PC-3 (cell line): ENCODE measurements at regions not wholly inside any gene's neighbourhood (a gene's known extent, or its start where the extent isn't known, plus 50 kb on each side); places are given as distances from the start of the nearest gene placed in this dataset.

Experiments
- ATAC-seq: fragments of 200-7000 bp; cut with Tn5 transposase; 2 replicates; pipeline ENCODE4 v1.9.1; 2020; ENCODE audit warnings: mild to moderate bottlenecking, moderate library complexity
- BruUV-seq: library from RNA; stranded (reverse); fragments of 400-500 nt; replicated peaks from 2 replicates; lab custom pipeline; 2021; lab: Mats Ljungman, UMichigan
- CTCF ChIA-PET: fragments of 300-600 bp; sonication (Branson Sonifier 250); formaldehyde crosslinking; loops from one replicate; lab custom pipeline; 2022; ENCODE audit warnings: antibody characterized with exemption; lab: Charles Lee
- POLR2A ChIA-PET: fragments of 300-600 bp; sonication (Branson Sonifier 250); formaldehyde crosslinking; loops from one replicate; lab custom pipeline; 2022; ENCODE audit warnings: antibody characterized with exemption; ENCODE audit not compliant: unreplicated experiment; lab: Charles Lee
- DNase-seq: peaks from one replicate; pipeline ENCODE4 v3.0.0-alpha.2; 2015
- H2AFZ ChIP-seq: fragments of 300-600 bp; sonication (generic); 2 replicates; pipeline ENCODE4 v1.6.0; 2016; ENCODE audit warnings: antibody characterized with exemption, low read length
- H3F3A ChIP-seq: fragments of 300-600 bp; sonication (generic); one replicate; pipeline ENCODE4 v1.6.0; 2017; ENCODE audit warnings: antibody characterized with exemption, low read length, control low read depth, mild to moderate bottlenecking; ENCODE audit not compliant: unreplicated experiment
- H3K27ac ChIP-seq: fragments of 300-600 bp; sonication (generic); 2 replicates; pipeline ENCODE4 v1.5.1; 2016; ENCODE audit warnings: mild to moderate bottlenecking, low read length
- H3K27me3 ChIP-seq: fragments of 300-600 bp; sonication (generic); 2 replicates; pipeline ENCODE4 v1.6.1; 2016; ENCODE audit warnings: low read length, mixed read lengths
- H3K36me3 ChIP-seq: fragments of 300-600 bp; sonication (generic); 2 replicates; pipeline ENCODE4 v1.6.1; 2016; ENCODE audit warnings: low read depth, mixed run types, low read length, mixed read lengths
- H3K4me1 ChIP-seq: fragments of 300-600 bp; sonication (generic); 2 replicates; pipeline ENCODE4 v1.5.1; 2016; ENCODE audit warnings: low read length; ENCODE audit not compliant: insufficient read depth
- H3K4me2 ChIP-seq: fragments of 300-600 bp; sonication (generic); 2 replicates; pipeline ENCODE4 v1.6.0; 2016; ENCODE audit warnings: low read length
- H3K4me3 ChIP-seq: fragments of 300-600 bp; sonication (generic); 2 replicates; pipeline ENCODE4 v1.5.1; 2016; ENCODE audit warnings: mild to moderate bottlenecking, low read length, mixed read lengths
- H3K79me2 ChIP-seq: fragments of 300-600 bp; sonication (generic); 2 replicates; pipeline ENCODE4 v1.6.1; 2017; ENCODE audit warnings: low read length, mixed read lengths
- H3K9ac ChIP-seq: fragments of 300-600 bp; sonication (generic); 2 replicates; pipeline ENCODE4 v1.6.0; 2016; ENCODE audit warnings: mild to moderate bottlenecking, low read length
- H3K9me2 ChIP-seq: fragments of 300-600 bp; sonication (generic); replicated peaks from 2 replicates; pipeline ENCODE4 v1.6.1; 2016; ENCODE audit warnings: mixed run types, low read length, mixed read lengths
- H3K9me3 ChIP-seq: fragments of 300-600 bp; sonication (generic); 2 replicates; pipeline ENCODE4 v1.6.1; 2016; ENCODE audit warnings: low read length, mixed read lengths
- H4K20me1 ChIP-seq: fragments of 300-600 bp; sonication (generic); 2 replicates; pipeline ENCODE4 v1.6.1; 2016; ENCODE audit warnings: low read length, mixed read lengths
- EZH2 ChIP-seq: fragments of 300-600 bp; sonication (generic); IDR thresholded peaks from one replicate; pipeline ENCODE4 v1.6.1; 2017; ENCODE audit warnings: antibody characterized with exemption, mild to moderate bottlenecking, low read length; ENCODE audit not compliant: unreplicated experiment
- EZH2phosphoT487 ChIP-seq: fragments of 300-600 bp; sonication (generic); IDR thresholded peaks from 2 replicates; pipeline ENCODE4 v1.6.1; 2018; ENCODE audit warnings: mild to moderate bottlenecking, antibody characterized with exemption, low read length, borderline replicate concordance
- intact Hi-C: fragments of 100-400 bp; cut with micrococcal nuclease; formaldehyde crosslinking; loops from 2 replicates; pipeline ENCODE4 v1.9.0; 2023
- TF ChIP-seq, protein P1 (sequence below): fragments of 300-600 bp; sonication (generic); conservative IDR thresholded peaks from 2 replicates; pipeline ENCODE4 v1.5.1; 2017; ENCODE audit warnings: antibody characterized with exemption, low read depth, mild to moderate bottlenecking, low read length

- POLR2A ChIA-PET: no interaction called here
- Histone ChIP-seq H3K9me2 (no peaks in the 10 kb centered on the region), H3K4me3 (no peak overlapping the region), H3K27me3 (no peaks in the 10 kb centered on the region), H2AFZ (no peak overlapping the region), H3K79me2 (no peaks in the 10 kb centered on the region), H4K20me1 (no peaks in the 10 kb centered on the region), H3K4me2 (no peak overlapping the region), H3F3A (no peaks in the 10 kb centered on the region), H3K27ac (no peak overlapping the region), H3K36me3 (no peaks in the 10 kb centered on the region), H3K9ac (no peak overlapping the region), H3K9me3 (no peaks in the 10 kb centered on the region), H3K4me1 (no peaks in the 10 kb centered on the region)
- ATAC-seq: no peak
- CTCF ChIA-PET: no interaction called here
- DNase-seq: no peak
- no TSS peak for BruUV-seq
- TF ChIP-seq EZH2phosphoT487 (no peak), EZH2 (no peak)
- TF ChIP-seq, protein P1, sequence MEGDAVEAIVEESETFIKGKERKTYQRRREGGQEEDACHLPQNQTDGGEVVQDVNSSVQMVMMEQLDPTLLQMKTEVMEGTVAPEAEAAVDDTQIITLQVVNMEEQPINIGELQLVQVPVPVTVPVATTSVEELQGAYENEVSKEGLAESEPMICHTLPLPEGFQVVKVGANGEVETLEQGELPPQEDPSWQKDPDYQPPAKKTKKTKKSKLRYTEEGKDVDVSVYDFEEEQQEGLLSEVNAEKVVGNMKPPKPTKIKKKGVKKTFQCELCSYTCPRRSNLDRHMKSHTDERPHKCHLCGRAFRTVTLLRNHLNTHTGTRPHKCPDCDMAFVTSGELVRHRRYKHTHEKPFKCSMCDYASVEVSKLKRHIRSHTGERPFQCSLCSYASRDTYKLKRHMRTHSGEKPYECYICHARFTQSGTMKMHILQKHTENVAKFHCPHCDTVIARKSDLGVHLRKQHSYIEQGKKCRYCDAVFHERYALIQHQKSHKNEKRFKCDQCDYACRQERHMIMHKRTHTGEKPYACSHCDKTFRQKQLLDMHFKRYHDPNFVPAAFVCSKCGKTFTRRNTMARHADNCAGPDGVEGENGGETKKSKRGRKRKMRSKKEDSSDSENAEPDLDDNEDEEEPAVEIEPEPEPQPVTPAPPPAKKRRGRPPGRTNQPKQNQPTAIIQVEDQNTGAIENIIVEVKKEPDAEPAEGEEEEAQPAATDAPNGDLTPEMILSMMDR: no peak
- intact Hi-C loops: no loop called here
These were observed 234.2 kb upstream of the MID1 start for GRCh38 chrX:10854594-10854993.

GRCh38 chrX:10855845-10856244 is 235.5 kb upstream of the MID1 start:
- H3K9ac ChIP-seq: no peak overlapping the region
- POLR2A ChIA-PET: no interaction called here
- no peaks in the 10 kb centered on the region for H3K27me3 ChIP-seq
- CTCF ChIA-PET: no interaction called here
- ATAC-seq: no peak
- H3K27ac ChIP-seq: no peak overlapping the region
- no peaks in the 10 kb centered on the region for H4K20me1 ChIP-seq
- H3F3A ChIP-seq: no peaks in the 10 kb centered on the region
- no peak overlapping the region for H3K4me3 ChIP-seq
- no peak overlapping the region for H3K4me2 ChIP-seq
- no peaks in the 10 kb centered on the region for H3K4me1 ChIP-seq
- no peak overlapping the region for H2AFZ ChIP-seq
- H3K36me3 ChIP-seq: no peaks in the 10 kb centered on the region
- no peaks in the 10 kb centered on the region for H3K9me3 ChIP-seq
- no TSS peak for BruUV-seq
- no peaks in the 10 kb centered on the region for H3K9me2 ChIP-seq
- TF ChIP-seq, protein P1: no peak
- TF ChIP-seq EZH2 (no peak), EZH2phosphoT487 (no peak)
- intact Hi-C loops: no loop called here
- no peak for DNase-seq
- no peaks in the 10 kb centered on the region for H3K79me2 ChIP-seq

DNA sequence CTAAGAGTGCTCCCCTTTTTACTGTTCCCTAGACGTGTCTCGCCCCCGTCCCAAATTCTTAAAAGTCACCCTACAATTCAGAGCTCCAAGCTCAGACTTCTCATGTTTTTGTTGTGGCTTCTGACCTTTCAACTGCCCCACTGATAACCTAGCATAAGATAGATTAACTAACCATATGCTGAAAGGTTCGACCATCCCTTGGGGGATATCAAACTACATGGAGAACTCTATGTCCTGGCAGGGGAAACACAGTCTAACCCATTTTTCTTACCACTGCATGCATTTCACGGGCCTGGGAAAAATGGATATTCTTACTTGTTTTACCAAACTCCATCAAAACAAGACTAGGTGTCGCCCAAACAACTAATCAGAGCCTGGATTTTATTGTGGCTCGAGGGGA is 236.4 kb upstream of the MID1 start:
- Histone ChIP-seq H3K4me2 (no peak overlapping the region), H3K4me1 (no peaks in the 10 kb centered on the region), H3K36me3 (no peaks in the 10 kb centered on the region), H3K9me2 (no peaks in the 10 kb centered on the region), H3K9me3 (no peaks in the 10 kb centered on the region), H3F3A (no peaks in the 10 kb centered on the region), H3K9ac (no peak overlapping the region), H3K79me2 (no peaks in the 10 kb centered on the region), H3K27me3 (no peaks in the 10 kb centered on the region), H3K27ac (no peak overlapping the region), H3K4me3 (no peak overlapping the region), H4K20me1 (no peaks in the 10 kb centered on the region), H2AFZ (no peak overlapping the region)
- ChIA-PET CTCF (no interaction called here), POLR2A (no interaction called here)
- ATAC-seq: no peak
- no peak for DNase-seq
- TF ChIP-seq, protein P1: no peak
- TF ChIP-seq EZH2 (no peak), EZH2phosphoT487 (no peak)
- no TSS peak for BruUV-seq
- intact Hi-C loops: no loop called here
